Memory B cell (primary cell): ENCODE measurements at regions not wholly inside any gene's neighbourhood (a gene's known extent, or its start where the extent isn't known, plus 50 kb on each side); places are given as distances from the start of the nearest gene placed in this dataset.

Experiments used
- ATAC-seq: fragments of 150-1000 bp; cut with Tn5 transposase; 2 replicates; pipeline ENCODE4 v1.10.0; 2021; ENCODE audit warnings: low read depth, mild to moderate bottlenecking, moderate library complexity
- DNase-seq, 2 donors: peaks; one replicate each; pipeline ENCODE4 v3.0.0; 2022; ENCODE audit warnings: low spot score in 2 of 2
- H3K27ac Mint-ChIP-seq: one replicate; pipeline ENCODE4 v1.8.0; 2022; ENCODE audit warnings: mild to moderate bottlenecking, moderate library complexity, mixed read lengths
- H3K27me3 Mint-ChIP-seq: one replicate; pipeline ENCODE4 v1.8.0; 2022; ENCODE audit warnings: mixed read lengths
- H3K36me3 Mint-ChIP-seq: one replicate; pipeline ENCODE4 v1.8.0; 2022; ENCODE audit warnings: mild to moderate bottlenecking, mixed read lengths
- H3K4me1 Mint-ChIP-seq: one replicate; pipeline ENCODE4 v1.8.0; 2022; ENCODE audit warnings: mixed read lengths
- H3K4me3 Mint-ChIP-seq: one replicate; pipeline ENCODE4 v1.8.0; 2022; ENCODE audit warnings: mild to moderate bottlenecking, moderate library complexity, mixed read lengths
- H3K9me3 Mint-ChIP-seq: one replicate; pipeline ENCODE4 v1.8.0; 2022; ENCODE audit warnings: mixed read lengths

- Mint-ChIP-seq H3K4me3 (no peak overlapping the region), H3K4me1 (no peaks in the 10 kb centered on the region), H3K9me3 (peaks cover 3% of the 10 kb centered on the region), H3K27me3 (no peaks in the 10 kb centered on the region), H3K36me3 (no peaks in the 10 kb centered on the region), H3K27ac (no peak overlapping the region)
- DNase-seq (no peak), ATAC-seq (no peak)
Observed at GRCh38 chr20:6906871-6907270, 139.4 kb downstream of the BMP2 start.

GRCh38 chr20:6908673-6909072 lies 141.2 kb downstream of the BMP2 start:
- Mint-ChIP-seq H3K36me3 (no peaks in the 10 kb centered on the region), H3K27ac (no peak overlapping the region), H3K4me3 (no peak overlapping the region), H3K27me3 (no peaks in the 10 kb centered on the region), H3K9me3 (peaks cover 3% of the 10 kb centered on the region), H3K4me1 (no peaks in the 10 kb centered on the region)
- ATAC-seq (no peak), DNase-seq (no peak)

GRCh38 chr20:6909608-6910007 lies 142.1 kb downstream of the BMP2 start:
- no peaks in the 10 kb centered on the region for H3K36me3 Mint-ChIP-seq
- no peak for ATAC-seq
- no peaks in the 10 kb centered on the region for H3K4me1 Mint-ChIP-seq
- H3K4me3 Mint-ChIP-seq = no peak overlapping the region
- H3K27me3 Mint-ChIP-seq = no peaks in the 10 kb centered on the region
- no peak for DNase-seq
- peaks cover 3% of the 10 kb centered on the region for H3K9me3 Mint-ChIP-seq
- no peak overlapping the region for H3K27ac Mint-ChIP-seq

- Mint-ChIP-seq H3K9me3 (peaks cover 2% of the 10 kb centered on the region), H3K4me1 (no peaks in the 10 kb centered on the region), H3K27ac (no peak overlapping the region)
Observed at GRCh38 chr20:6914986-6915385, 147.5 kb downstream of the BMP2 start.

DNA sequence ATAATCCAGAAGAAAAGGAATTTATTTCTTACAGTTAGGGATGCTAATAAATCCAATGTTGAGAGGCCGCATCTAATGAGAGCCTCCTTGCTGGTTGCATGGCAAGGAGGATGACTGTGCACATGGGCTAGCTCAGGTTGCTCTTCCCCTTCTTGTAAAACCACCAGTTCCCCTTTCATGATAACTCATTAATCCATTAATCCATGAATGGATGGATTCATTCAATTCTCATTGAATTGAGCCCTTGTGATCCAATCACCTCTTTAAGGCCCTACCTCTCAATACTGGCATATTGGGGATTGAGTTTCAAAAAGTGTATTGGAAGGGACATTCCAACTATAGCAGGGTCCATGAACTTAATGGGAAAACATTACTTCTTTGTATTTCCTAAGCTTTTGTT lies 149.5 kb downstream of the BMP2 start:
- H3K4me3 Mint-ChIP-seq = no peak overlapping the region
- H3K4me1 Mint-ChIP-seq = no peaks in the 10 kb centered on the region
- ATAC-seq (no peak), DNase-seq (no peak)
- peaks cover 2% of the 10 kb centered on the region for H3K9me3 Mint-ChIP-seq
- H3K36me3 Mint-ChIP-seq = no peaks in the 10 kb centered on the region
- no peak overlapping the region for H3K27ac Mint-ChIP-seq
- no peaks in the 10 kb centered on the region for H3K27me3 Mint-ChIP-seq

More at GRCh38 chr20:6914986-6915385, 147.5 kb downstream of the BMP2 start:
- no peak overlapping the region for H3K4me3 Mint-ChIP-seq
- ATAC-seq (no peak), DNase-seq (no peak)
- no peaks in the 10 kb centered on the region for H3K36me3 Mint-ChIP-seq
- H3K27me3 Mint-ChIP-seq = no peaks in the 10 kb centered on the region

GRCh38 chr20:6919792-6920468 lies 152.4 kb downstream of the BMP2 start:
- Mint-ChIP-seq H3K9me3 (peaks cover 2% of the 10 kb centered on the region), H3K4me1 (no peaks in the 10 kb centered on the region), H3K27me3 (no peaks in the 10 kb centered on the region), H3K27ac (no peak overlapping the region), H3K4me3 (no peak overlapping the region), H3K36me3 (no peaks in the 10 kb centered on the region)
- ATAC-seq (no peak), DNase-seq (no peak)

DNA sequence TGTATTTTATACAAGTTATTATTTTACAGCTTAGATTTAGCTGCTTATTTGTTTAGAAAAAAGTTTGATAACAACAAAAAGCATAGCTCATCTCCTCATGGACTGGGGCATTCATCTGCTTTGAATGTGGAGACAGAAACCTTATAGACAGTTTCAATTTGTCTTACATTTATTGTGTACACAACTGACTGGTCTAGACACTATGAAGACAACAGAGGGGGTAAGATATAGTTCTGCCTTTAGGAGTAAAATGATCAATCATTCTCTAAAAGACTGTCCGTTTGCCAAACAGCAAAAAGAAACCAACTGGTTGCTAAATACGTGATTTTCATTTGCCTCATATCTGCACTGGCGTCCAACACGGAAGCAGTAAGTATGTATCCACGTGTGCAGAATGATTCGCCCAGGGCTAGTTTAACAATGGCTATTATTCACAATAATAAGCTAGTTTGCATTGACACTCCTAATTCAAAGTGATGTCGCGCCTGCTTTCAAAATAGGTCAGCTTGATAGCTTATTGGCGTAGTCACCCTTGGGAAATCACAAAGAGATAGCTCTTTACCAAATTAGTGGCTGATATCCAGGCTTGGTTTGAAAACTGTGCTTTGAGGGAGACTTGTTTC lies 153.6 kb downstream of the BMP2 start:
- no peaks in the 10 kb centered on the region for H3K36me3 Mint-ChIP-seq
- H3K9me3 Mint-ChIP-seq = peaks cover 2% of the 10 kb centered on the region
- H3K27me3 Mint-ChIP-seq = no peaks in the 10 kb centered on the region
- DNase-seq (no peak), ATAC-seq (no peak)
- H3K4me3 Mint-ChIP-seq = no peak overlapping the region
- H3K27ac Mint-ChIP-seq = no peak overlapping the region
- H3K4me1 Mint-ChIP-seq = no peaks in the 10 kb centered on the region

GRCh38 chr20:6921717-6922386 lies 154.4 kb downstream of the BMP2 start:
- Mint-ChIP-seq H3K27me3 (no peaks in the 10 kb centered on the region), H3K36me3 (no peaks in the 10 kb centered on the region), H3K4me3 (no peak overlapping the region), H3K27ac (no peak overlapping the region), H3K9me3 (peaks cover 6% of the 10 kb centered on the region), H3K4me1 (no peaks in the 10 kb centered on the region)
- DNase-seq (no peak), ATAC-seq (no peak)

- Mint-ChIP-seq H3K36me3 (no peaks in the 10 kb centered on the region), H3K4me1 (no peaks in the 10 kb centered on the region), H3K4me3 (no peak overlapping the region), H3K9me3 (peaks cover 7% of the 10 kb centered on the region), H3K27me3 (no peaks in the 10 kb centered on the region), H3K27ac (no peak overlapping the region)
- DNase-seq = no peak
- ATAC-seq = no peak
Observed at GRCh38 chr20:6924681-6925080, 157.2 kb downstream of the BMP2 start.

DNA sequence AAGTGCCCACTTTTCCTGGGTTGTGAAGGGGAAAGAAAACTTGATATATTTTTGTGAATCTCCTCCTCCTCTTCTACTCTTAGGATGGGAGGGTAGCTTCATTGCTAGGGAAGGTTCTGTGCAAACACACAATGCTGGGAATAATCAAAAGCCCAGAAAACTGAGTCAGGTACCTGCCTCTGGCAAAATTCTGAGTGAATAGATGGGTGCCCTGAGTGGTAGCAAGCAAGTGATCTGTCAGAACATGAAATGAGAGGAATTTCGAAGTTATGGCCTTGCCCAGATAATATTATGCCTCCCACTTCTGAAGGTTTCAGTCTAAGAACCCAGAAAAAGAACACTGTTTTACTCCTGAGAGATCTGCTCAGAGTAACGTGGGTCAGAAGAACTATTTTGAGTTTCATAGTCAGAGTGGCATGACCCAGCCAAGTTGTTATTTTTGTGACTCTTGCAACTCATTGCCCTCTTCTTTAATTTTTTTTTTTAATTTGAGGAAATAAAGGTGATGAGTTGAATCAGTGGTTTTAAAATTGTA lies 158.3 kb downstream of the BMP2 start:
- H3K27me3 Mint-ChIP-seq = no peaks in the 10 kb centered on the region
- peaks cover 7% of the 10 kb centered on the region for H3K9me3 Mint-ChIP-seq
- H3K4me3 Mint-ChIP-seq = no peak overlapping the region
- ATAC-seq = no peak
- no peak for DNase-seq
- no peak overlapping the region for H3K27ac Mint-ChIP-seq
- no peaks in the 10 kb centered on the region for H3K36me3 Mint-ChIP-seq
- no peaks in the 10 kb centered on the region for H3K4me1 Mint-ChIP-seq

- Mint-ChIP-seq H3K27me3 (no peaks in the 10 kb centered on the region), H3K9me3 (peaks cover 3% of the 10 kb centered on the region), H3K36me3 (no peaks in the 10 kb centered on the region), H3K4me3 (no peak overlapping the region), H3K4me1 (no peaks in the 10 kb centered on the region), H3K27ac (no peak overlapping the region)
- DNase-seq (no peak), ATAC-seq (no peak)
Observed at GRCh38 chr20:6940048-6940447, 172.6 kb downstream of the BMP2 start.

DNA sequence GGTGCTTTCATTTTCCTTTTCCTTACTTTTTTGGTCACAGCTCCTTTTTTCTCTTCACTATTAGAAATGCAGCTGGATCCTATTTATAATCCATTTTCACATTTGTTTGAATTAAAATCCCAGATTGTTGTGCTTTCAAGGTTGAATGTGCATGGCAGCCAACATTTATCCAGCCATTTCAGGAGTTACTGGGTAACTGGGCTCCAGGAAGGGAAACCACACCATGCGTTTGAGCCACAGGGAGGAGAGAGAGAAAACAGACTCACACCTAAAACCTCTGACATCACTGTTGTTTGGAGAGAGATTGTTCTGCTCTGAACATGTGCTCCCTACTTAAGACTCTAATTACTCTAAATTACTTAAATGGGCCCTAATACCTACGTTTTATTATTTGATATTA lies 173.4 kb downstream of the BMP2 start:
- DNase-seq (no peak), ATAC-seq (no peak)
- H3K4me1 Mint-ChIP-seq = no peaks in the 10 kb centered on the region
- H3K4me3 Mint-ChIP-seq = no peak overlapping the region
- H3K27me3 Mint-ChIP-seq = no peaks in the 10 kb centered on the region
- peaks cover 3% of the 10 kb centered on the region for H3K9me3 Mint-ChIP-seq
- no peak overlapping the region for H3K27ac Mint-ChIP-seq
- H3K36me3 Mint-ChIP-seq = no peaks in the 10 kb centered on the region

DNA sequence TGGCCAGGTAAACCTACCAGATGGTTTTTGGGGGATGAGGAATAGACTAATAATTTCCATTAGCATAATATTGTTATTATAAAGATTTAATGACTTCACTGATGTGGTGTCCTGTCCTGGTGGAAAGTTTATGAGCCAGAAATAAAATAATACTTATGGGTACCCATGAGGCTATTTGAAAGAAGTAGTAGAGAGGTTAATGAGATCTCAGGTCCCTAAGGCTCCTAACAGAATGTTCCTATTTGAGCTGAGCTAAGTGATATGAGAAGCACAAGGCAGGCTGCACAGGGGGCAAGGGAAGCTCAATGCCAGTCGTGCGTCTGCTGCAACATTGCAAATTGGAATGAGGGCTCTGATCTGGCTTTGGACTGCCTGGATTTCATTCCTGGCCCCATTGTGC lies 174.1 kb downstream of the BMP2 start:
- H3K27me3 Mint-ChIP-seq = no peaks in the 10 kb centered on the region
- DNase-seq = no peak
- no peak overlapping the region for H3K27ac Mint-ChIP-seq
- no peaks in the 10 kb centered on the region for H3K4me1 Mint-ChIP-seq
- ATAC-seq = no peak
- H3K4me3 Mint-ChIP-seq = no peak overlapping the region
- peaks cover 3% of the 10 kb centered on the region for H3K9me3 Mint-ChIP-seq
- H3K36me3 Mint-ChIP-seq = no peaks in the 10 kb centered on the region

- Mint-ChIP-seq H3K9me3 (peaks cover 3% of the 10 kb centered on the region), H3K36me3 (no peaks in the 10 kb centered on the region), H3K4me3 (no peak overlapping the region), H3K27ac (no peak overlapping the region), H3K4me1 (no peaks in the 10 kb centered on the region), H3K27me3 (no peaks in the 10 kb centered on the region)
- no peak for ATAC-seq
- DNase-seq = no peak
Observed at GRCh38 chr20:6942266-6942665, 174.8 kb downstream of the BMP2 start.
